ENCODE measurements at regions not wholly inside any gene's neighbourhood (a gene's known extent, or its start where the extent isn't known, plus 50 kb on each side); places are given as distances from the start of the nearest gene placed in this dataset.

DNA sequence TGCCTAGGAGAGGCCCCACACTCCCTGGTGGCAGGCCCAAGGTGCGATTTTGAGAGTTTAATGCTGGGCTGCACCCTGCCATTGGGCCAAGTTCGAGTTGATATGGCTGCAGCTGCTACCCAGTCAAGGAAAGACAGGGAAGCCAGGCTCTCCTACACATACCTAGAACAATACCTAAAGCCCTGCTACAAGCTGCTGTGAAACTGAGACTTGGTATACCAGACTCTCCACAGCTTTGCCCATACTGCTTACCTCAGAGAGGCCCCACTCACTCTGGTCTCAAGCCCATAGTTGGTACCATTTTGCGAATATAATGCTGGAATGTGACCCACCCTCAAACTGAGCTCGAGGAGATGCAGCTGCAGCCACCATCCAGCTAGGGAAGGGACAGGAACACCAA is 147.7 kb upstream of the MAGEB2 start:
- TF ChIP-seq, protein P1, sequence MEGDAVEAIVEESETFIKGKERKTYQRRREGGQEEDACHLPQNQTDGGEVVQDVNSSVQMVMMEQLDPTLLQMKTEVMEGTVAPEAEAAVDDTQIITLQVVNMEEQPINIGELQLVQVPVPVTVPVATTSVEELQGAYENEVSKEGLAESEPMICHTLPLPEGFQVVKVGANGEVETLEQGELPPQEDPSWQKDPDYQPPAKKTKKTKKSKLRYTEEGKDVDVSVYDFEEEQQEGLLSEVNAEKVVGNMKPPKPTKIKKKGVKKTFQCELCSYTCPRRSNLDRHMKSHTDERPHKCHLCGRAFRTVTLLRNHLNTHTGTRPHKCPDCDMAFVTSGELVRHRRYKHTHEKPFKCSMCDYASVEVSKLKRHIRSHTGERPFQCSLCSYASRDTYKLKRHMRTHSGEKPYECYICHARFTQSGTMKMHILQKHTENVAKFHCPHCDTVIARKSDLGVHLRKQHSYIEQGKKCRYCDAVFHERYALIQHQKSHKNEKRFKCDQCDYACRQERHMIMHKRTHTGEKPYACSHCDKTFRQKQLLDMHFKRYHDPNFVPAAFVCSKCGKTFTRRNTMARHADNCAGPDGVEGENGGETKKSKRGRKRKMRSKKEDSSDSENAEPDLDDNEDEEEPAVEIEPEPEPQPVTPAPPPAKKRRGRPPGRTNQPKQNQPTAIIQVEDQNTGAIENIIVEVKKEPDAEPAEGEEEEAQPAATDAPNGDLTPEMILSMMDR (conservative IDR thresholded peaks at IDR 0.05; ENCODE audit: low read length), result no peak
- TF ChIP-seq EZH2phosphoT487 (IDR thresholded peaks at IDR 0.05; ENCODE audit: borderline replicate concordance, low read depth, low read length), result no peak

Measured in OCI-LY7 (cell line).